ENCODE measurements at regions not wholly inside any gene's neighbourhood (a gene's known extent, or its start where the extent isn't known, plus 50 kb on each side); places are given as distances from the start of the nearest gene placed in this dataset.

DNA sequence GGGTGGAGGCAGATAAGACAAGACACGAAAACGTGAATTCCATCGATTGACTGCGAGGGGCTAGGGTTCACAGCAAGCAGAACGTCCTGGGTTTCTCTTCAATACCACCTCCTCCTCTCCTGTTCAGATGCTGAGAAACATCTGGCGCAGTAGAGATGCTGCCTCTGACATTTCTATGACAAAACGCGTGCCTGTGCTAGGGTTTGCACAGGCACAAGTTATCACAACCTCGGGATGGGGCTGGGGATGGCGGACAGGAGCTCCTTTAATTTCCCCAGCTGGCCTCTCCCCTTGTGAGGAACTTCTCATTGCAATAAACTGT lies 99.8 kb upstream of the SVIL start (continued):
- TF ChIP-seq, protein P1, sequence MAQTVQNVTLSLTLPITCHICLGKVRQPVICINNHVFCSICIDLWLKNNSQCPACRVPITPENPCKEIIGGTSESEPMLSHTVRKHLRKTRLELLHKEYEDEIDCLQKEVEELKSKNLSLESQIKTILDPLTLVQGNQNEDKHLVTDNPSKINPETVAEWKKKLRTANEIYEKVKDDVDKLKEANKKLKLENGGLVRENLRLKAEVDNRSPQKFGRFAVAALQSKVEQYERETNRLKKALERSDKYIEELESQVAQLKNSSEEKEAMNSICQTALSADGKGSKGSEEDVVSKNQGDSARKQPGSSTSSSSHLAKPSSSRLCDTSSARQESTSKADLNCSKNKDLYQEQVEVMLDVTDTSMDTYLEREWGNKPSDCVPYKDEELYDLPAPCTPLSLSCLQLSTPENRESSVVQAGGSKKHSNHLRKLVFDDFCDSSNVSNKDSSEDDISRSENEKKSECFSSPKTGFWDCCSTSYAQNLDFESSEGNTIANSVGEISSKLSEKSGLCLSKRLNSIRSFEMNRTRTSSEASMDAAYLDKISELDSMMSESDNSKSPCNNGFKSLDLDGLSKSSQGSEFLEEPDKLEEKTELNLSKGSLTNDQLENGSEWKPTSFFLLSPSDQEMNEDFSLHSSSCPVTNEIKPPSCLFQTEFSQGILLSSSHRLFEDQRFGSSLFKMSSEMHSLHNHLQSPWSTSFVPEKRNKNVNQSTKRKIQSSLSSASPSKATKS (CRISPR knock-in tag; IDR thresholded peaks at IDR 0.05): no peak
- TF ChIP-seq, protein P2, sequence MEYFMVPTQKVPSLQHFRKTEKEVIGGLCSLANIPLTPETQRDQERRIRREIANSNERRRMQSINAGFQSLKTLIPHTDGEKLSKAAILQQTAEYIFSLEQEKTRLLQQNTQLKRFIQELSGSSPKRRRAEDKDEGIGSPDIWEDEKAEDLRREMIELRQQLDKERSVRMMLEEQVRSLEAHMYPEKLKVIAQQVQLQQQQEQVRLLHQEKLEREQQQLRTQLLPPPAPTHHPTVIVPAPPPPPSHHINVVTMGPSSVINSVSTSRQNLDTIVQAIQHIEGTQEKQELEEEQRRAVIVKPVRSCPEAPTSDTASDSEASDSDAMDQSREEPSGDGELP (IDR thresholded peaks at IDR 0.05; ENCODE audit: borderline replicate concordance, low read depth): no peak
- TF ChIP-seq THYN1 (CRISPR knock-in tag; IDR thresholded peaks at IDR 0.05; ENCODE audit: borderline replicate concordance, low read depth): no peak
- no peak for TF ChIP-seq ZFP90 (CRISPR knock-in tag; IDR thresholded peaks at IDR 0.05; ENCODE audit: borderline replicate concordance)

DNA sequence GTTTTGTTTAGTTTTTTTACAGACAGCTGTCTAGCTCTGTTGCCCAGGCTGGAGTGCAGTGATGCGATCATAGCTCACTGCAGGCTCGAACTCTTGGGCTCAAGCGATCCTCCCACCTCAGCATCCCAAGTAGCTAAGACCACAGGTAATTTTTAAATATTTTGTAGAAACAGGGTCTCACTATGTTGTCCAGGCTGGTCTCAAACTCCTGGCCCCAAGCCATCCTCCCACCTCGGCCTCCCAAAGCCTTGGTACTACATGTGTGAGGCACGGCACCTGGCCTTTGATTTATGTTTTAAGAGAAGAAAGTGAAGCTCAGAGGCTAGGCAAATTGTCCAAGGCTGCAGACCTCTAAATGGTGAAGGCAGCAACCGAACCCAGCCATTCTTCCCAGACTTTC lies 98.6 kb upstream of the SVIL start:
- ATAC-seq: no peak
- H3K36me3 ChIP-seq (replicated peaks in 1 of 2; ENCODE audit: control insufficient read depth in 1 of 2, insufficient read depth in 2 of 2, low read length in 2 of 2): no peaks in the 10 kb centered on the region
- no peaks in the 10 kb centered on the region for H4K20me1 ChIP-seq (ENCODE audit: insufficient read depth, low read length)
- H3K27ac ChIP-seq (ENCODE audit: extremely low read length, insufficient read depth, low read length): no peak overlapping the region
- no peak for FAIRE-seq
- H3K27me3 ChIP-seq (ENCODE audit: control insufficient read depth in 1 of 2, insufficient read depth in 2 of 2, low read length in 2 of 2): peaks cover 0 to 8% of the 10 kb centered on the region in 2 experiments; a peak in 2 of 5 replicates
- H3K79me2 ChIP-seq (ENCODE audit: insufficient read depth, low read length): peaks cover 15% of the 10 kb centered on the region
- no peaks in the 10 kb centered on the region for H3K9me3 ChIP-seq (ENCODE audit: low read length)
- H3K4me2 ChIP-seq (ENCODE audit: low read depth, low read length): no peak overlapping the region
- in situ Hi-C loops (cut with HindIII; ENCODE audit: extremely low pct_ligation_motif_present, low pct_unique_long_range_greater_than_20kb) (no loop called here), intact Hi-C loops (cut with micrococcal nuclease; ENCODE audit: unreplicated experiment) (no loop called here)
- WGBS (ENCODE audit: low lambda C conversion rate): 94% methylated on average over 6 of the region's 6 CpGs
- BruUV-seq (replicated peaks): no TSS peak
- POLR2A ChIA-PET: no interaction called here
- no peak overlapping the region for H3K4me3 ChIP-seq (replicated peaks in 1 of 3; ENCODE audit: insufficient read depth in 1 of 3, low read depth in 2 of 3, low read length in 3 of 3)
- TF ChIP-seq ZNF121 (CRISPR knock-in tag; IDR thresholded peaks at IDR 0.05) (0 out of 2 replicates have a peak, but pooled peaks have one; percentile 32), ZNF232 (CRISPR knock-in tag; IDR thresholded peaks at IDR 0.05; ENCODE audit: borderline replicate concordance) (no peak)
- H3K9ac ChIP-seq (ENCODE audit: insufficient read depth, low read depth, low read length): no peak overlapping the region
- CTCF ChIA-PET (ENCODE audit: low intra/inter-chr PET ratio, low total read pairs): no interaction called here
- H2AFZ ChIP-seq (ENCODE audit: low read length): no peak overlapping the region
- DNase-seq (ENCODE audit: low spot score): no peak
- H3K4me1 ChIP-seq (ENCODE audit: insufficient read depth, low read length): peaks cover 46% of the 10 kb centered on the region
